GM21367 (cell line): ENCODE measurements at regions not wholly inside any gene's neighbourhood (a gene's known extent, or its start where the extent isn't known, plus 50 kb on each side); places are given as distances from the start of the nearest gene placed in this dataset.

Experiments used
- ATAC-seq: cut with Tn5 transposase; IDR thresholded peaks from one replicate; pipeline ENCODE4 v1.9.1; 2021; ENCODE audit not compliant: unreplicated experiment

DNA sequence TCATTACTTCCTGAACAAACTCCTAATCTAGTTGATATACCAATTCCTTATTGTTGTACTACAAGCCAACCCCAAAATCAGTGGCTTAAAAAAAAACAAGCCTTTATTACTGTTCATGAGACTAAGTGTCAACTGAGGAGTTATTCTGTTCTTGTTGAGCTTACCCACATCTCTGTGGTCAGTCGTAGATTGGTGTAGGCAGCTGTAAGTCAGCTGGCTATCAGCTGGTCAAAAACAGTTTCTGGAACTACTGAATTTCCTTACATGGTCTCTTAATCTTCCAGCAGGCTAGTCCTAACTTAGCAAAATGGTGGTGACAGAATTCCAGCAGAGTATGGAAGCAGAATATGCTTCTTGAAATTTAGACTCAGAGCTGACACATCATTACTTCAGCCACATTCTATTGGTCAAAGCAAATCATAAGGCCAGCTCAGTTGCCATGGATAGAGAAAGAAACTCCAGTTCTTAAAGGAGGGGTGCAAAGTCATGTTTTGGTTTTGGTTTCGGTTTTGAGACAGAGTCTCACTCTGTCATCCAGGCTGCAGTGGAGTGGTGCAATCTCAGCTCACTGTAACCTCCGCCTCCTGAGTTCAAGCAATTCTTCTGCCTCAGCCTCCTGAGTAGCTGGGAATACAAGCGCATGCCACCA lies 386.1 kb upstream of the MPDZ start:
- ATAC-seq = no peak

DNA sequence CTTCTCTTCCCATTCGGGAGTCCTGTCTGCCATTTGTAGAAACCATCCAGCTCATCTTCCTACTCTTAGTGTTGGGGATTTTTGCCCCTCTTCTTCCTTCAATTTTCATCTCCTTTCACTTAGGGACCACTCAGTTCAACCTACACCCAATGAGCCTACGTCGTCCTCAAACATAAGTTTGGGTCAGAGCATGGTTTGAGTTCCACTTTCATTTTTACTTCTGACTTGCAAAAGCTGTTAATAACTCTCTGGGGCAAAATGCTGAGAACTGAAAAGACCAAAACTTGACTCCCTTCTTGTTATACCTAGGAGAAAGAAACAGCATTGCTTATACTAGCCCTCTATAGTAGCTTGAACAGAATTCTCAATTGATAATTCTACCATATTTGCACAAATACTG lies 381.5 kb upstream of the MPDZ start:
- no peak for ATAC-seq

DNA sequence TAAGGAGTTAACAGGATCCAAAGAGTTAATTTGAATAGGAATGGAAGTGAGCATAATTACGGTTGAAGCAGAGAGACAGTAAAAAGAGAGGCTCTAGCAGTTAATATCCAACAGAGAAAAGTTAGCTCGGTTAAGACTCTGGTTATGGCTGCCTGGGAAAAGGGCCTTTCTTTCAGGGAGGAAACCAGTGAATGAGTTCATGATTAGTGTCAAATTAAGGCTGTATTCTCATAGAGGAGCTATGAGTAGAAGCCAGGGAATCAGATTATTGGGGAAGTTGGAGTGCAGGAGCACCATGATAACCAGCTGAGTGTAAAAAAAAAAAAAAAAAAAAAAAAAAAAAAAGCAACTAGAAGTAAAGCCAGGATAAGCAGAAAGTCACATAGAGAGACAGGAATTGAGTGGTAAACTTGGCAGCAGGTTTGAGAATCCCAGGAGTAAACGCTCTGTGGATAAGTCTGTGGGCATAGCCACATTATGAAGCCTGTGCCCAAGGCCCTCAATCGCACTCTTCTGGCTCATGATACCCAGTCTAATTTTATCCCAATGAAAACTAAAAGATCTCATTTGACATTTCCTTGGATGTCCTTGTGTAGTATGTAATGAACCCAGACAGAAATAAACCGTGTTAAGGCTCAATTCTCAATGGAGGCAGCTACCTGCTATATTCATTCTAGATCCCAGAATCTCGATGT lies 372.6 kb upstream of the MPDZ start:
- ATAC-seq = no peak

DNA sequence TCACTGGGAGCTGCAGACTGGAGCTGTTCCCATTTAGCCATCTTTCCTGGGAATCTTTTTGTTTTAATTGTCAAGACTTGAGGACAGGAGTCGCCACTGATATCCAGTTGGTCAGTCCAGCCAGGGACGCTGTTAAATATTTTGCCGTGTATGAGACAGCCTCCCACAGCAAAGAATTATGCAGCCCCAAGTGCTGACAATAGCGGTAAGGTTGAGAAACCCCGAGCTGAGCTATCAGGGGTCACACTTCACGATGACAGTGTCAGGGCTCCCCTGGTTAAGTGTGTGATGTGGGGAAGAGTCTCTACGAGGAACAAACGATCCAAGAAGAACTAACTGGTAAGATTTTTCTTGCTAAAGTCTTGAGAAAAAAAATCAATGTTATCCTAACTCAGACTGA lies 372.0 kb upstream of the MPDZ start:
- ATAC-seq = no peak

DNA sequence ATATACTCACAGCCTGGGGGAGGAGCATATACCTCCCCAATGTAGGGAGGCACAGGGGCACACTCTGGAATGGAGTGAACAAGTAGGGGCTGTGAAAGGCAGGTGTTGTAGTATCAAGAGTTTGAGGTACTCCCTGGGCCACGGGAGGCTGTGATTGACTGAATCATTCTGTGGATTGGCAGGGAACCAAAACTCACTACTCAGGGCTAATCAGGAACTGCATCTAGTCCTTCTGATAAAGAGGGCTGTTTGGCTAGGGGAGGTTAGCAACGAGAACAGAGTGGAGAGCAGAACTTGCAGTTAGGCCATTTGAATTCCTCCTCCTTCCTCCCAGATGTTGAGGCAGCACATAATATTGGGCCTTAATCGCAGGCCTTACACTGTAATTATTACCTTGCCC lies 369.2 kb upstream of the MPDZ start:
- no peak for ATAC-seq

DNA sequence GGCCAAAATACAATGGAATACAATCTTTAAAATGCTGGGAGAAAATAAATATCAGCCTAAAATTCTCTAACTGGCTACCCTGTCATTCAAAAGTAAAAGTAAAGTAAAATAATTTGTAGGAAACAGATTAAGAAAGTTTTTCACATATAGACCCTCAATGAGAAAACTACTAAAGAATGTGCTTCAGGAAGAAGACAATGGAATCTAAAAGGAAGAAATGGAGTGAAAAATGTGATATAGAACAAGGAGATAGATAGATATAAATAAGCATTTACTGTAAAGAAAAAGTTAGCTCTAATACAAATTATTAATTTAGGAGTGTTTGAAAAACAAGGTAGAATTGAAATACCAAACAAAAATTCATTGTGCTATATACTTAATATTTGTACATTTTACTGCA lies 368.6 kb upstream of the MPDZ start:
- no peak for ATAC-seq

DNA sequence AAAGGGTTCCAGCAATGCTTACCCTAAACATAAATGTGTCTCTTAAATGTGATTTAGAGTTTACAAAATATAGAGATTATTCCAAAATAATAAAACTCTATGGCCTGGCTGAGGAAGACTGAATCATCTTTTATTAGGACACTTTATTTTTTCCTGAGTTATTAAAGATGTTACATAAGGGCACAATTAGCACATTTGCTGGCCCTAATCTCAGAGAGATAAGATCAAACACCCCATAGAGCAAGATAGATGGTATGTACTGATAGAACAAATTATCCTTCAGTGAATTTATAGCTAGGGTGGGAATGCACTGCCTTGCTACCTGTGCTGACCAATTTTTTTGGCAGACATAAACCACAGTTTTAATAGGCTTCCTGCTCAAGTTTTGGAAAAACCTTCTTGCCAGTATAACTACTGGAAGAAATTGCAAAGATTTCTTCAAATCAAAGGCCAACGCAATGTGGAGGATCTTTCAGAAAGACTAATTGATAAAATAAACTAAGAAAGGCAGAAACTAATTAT lies 367.1 kb upstream of the MPDZ start:
- no peak for ATAC-seq

DNA sequence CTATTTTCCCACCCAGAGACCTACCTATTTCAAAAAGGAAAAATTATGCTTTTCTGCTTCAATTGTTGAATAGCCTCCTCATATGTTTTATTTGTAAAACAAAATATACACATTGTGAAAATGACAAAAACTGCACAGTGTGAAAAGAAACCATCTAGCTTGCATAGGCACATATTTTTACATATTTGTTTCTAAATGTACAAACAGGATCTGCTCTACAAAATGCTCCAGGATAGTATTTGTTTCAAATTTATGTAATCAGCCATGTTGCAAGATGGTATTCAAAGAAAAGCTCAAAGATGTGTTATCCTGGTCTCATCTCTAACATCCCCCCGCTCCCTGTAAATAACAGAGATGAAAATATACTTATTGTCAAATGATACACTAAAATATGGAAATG lies 366.1 kb upstream of the MPDZ start:
- ATAC-seq = no peak

DNA sequence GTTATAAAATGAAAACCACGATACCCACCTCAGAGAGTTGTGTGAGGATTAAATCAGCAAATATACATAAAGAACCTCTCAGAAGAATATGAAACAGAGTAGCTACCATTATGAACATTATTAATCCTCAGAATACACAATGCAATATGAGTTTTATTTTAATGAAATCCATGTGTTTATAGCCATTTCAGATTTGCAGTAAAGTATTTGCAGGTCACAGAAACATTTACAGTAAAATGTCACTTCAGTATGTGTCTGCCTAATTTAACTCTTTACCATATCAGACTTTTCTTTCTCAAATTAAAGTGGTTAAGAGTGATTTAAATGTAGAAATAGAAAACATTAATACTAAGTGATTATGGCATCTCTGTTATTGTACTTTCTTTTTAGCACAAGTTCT lies 365.2 kb upstream of the MPDZ start:
- ATAC-seq = no peak

DNA sequence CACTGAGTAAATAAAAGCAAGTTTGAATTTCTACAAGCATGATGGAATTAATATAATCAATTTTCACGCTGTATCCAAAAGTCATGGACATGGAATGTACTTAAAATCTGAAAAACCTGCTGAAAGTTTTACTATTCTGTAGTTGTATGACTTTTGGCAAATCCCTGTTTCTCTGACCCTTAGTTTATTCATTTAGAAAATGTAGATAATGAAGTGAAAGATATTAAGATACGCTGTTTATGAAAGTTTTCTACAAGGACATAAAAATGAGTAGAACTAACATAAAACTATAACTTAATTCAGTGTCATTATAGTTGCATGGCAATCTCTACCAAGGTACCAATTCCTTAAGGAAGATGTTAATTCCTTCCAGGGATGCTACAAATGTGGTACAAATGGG lies 363.2 kb upstream of the MPDZ start:
- ATAC-seq = no peak

DNA sequence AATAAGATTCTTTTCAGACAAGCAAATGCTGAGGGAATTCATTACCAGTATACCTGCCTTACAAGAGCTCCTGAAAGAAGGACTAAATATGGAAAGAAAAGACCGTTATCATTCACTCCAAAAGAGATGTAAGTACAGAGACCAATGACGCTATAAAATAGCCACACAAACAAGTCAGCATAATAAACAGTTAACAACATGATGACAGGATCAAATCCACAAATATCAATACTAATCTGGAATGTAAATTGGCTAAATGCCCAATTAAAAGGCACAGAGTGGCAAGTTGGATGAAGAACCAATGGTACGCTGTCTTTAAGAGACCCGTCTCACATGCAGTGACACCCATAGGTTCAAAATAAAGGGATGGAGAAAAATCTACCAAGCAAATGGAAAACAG lies 349.6 kb upstream of the MPDZ start:
- ATAC-seq = no peak

DNA sequence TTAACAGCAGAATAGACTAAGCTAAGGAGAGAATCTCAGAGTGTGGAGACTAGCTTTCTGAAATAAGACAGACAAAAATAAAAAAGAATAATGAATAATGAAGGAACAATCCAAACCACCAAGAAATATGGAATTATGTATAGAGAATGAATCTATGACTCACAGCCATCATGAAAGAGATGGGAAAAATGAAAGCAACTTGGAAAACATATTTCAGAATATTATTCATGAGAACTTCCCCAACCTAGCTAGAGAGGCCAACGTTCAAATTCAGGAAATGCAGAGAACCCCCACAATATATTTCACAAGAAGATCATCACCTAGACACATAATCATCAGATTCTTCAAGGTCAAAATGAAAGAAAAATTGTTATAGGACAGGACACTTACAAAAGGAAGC lies 349.0 kb upstream of the MPDZ start:
- no peak for ATAC-seq

DNA sequence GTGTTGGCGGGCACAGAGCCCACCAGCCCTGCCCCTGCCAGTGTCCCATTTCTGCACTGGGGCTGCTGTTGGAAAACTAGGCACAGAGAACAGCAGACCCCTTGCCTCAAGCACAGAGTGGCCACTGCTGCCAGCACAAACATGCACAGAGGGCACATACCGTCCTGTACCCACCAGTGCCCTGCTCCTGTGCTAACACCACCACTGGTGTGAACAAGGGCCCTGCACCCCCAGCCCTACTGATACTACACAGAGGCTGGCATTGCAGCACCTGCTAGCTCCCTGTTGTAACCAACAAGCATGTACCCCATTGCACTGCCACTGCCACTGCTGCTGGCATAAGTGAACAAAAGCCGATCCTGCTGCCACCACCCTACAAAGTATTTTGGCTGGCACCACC lies 348.0 kb upstream of the MPDZ start:
- ATAC-seq = no peak

DNA sequence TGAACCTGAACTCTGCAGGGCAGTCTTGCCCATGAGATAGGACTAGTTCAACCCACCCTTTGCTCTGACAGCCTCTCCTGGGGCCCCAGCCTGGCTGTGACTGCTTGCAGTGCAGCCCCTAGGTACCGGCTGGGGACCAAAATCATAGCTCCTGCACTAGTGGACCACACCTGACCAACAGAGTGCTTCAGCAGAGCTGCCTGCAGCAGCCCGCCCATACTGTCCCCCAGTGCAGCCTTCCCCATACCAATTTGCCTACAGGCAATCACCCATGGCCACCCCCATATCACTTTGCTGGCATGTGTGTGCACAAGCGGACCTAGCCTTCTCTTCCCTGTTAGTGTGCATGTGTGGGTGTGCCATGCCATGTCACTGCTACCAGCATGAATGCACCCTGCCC lies 347.6 kb upstream of the MPDZ start:
- no peak for ATAC-seq

DNA sequence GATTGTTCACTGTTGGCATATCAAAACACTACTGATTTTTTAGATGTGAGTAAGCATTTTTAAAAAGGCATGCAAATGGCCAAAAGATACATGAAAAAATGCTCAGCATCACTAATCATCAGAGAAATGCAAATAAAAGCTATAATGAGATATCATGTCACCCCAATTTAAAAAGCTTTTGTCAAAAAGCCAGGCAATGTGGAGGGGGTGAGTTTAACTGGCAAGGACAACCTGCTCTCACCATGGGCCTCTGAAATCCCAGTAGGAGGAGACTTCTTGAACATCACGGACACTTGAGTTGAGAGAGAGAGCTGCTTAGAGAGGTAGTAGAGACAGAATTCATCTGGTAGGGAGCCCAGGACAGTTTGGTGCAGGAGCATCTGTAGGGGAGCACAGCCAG lies 347.1 kb upstream of the MPDZ start:
- ATAC-seq = no peak

DNA sequence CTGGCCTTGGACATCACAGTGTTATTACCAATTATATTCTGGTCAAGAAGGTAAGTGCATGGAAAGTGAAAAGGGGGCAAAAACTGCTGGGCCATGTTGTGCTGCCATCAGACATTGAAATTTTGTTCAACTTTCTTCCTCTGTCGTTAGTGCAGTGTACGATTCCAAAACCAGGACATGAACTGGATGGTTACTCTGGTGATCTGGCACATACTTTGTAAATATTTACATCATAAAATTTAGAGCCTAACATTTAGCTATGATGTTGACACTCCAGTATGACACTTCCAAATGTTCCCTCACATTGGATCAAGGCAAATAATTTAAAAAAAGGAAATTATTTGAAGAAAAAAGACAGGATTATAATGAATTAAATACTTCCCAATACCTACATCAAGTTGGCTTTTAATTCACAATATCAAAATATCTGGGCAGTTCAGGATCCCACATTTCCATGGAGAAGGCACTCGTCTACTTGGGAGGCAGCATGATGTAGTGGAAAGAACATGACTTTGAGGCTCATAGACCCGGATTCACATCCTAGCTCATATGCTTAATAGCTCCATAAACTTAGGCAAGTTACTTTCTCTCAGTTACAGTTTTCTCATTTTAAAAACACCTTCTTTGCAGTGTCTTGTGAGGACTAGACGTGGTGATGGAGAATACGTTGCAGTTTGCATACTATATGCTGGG lies 342.5 kb upstream of the MPDZ start:
- ATAC-seq = no peak

DNA sequence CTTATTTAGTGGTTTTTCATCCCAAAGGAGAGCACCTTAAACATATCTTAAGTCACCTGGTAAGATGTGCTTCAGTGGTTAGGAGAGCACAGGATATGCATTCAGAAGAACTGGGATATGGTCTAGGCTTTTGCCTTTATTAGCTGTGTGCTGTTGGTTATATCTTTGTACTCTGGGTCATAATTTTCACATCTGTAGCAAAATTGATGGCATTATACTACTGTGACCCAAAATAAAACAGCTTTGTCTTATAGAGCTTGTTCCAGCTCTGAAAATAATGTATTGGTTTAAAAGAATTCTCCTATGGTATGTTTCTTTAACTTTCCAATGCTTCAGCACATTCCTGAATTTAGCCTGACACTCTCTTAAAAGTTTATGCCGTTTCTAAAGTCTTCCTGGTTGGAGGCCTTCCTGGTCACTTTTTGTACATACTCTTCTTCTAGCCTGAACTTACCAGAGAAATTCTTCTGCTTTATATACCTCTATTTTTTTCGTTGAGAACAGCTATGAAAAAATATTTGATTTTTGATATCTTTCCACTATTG lies 337.1 kb upstream of the MPDZ start:
- ATAC-seq = no peak

DNA sequence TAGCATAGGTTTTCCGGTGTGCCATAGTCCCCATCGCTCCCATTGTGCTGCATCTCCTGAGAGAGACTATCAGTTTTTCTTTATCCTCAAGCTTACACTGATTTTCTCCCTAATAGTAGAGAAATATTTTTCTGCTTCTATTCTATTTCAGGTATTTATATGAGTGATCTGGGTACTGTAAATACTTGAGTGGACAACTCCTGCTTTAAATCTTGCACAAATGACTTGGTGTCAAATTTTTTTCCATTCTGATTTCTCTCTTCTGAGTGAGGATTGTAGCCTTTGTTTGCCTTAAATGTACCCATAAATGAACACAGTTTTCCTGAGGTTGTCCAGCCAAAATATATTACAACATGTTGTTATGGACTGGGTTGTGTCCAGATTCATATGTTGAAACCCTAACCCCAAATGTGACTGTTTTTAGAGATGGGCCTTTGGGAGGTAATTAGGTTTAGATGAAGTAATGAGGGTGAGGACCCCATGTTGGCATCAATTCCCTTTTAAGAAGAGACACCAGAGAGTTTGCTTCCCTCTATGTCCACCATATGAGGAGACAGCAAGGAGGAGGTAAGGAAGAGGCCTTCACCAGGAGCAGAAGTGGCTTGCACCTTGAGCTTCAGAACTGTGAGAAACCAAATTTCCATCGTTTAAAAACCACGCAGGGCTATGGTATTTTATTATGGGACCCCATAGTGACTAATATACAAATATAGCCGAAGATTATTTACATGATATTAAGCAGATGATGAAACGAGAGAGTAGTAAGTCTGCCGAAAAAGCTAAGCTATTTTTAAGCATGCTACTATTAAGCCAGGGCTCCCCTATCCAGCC lies 336.4 kb upstream of the MPDZ start:
- ATAC-seq = no peak

DNA sequence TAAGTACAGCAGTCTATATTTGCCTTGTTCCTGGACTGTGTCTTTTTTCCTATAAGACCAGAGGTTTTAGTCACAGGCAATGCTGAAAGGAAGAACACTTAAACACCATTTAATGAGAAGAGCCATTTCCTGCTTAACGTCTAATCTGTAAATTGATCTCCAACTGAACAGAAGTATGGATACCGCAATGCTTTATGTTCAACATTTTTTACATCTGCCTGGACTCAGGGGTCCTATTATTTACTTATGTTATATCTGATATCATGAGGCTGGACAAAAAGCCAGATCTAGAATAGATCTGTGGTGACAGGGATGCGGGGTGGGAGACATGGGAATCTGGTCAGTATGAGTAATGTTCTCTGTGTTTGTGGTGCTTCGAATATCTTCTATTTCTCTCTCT lies 334.6 kb upstream of the MPDZ start:
- no peak for ATAC-seq

DNA sequence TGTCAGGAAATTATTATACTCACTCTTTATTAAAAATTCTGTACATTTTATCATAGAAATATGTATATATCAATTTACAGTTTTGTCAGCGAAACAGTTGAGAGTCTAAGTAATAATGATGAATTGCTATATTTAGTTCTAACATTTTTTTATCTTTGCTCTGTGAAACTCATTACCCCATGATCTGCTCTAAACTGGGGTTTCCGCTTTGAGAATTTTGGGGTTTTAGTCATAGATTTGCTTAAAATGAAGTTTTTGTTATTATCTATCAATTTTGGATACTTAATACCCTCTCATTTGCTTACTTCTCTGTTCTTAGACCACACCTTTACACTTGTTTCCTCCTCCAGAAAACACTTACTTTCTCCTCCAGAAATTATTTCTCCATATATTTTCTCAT lies 333.8 kb upstream of the MPDZ start:
- no peak for ATAC-seq

DNA sequence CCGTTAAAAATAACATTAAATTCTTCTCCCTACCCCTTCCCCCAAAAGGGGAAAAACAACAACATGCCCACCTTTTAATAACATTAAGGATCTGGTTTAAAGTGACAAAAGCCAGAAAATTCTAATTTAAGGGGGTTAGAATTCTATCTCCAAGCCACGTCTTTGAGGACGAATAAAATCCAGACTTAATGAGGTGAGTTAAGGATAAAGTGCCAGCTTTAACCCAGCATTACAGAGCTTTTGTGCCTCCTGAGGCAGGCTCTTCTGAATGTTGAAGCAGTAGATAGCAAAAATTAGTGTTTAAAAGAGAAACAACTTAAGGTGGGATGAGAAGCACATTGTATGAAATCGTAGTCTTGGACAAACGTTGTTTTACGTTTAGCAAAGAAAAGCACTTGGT lies 329.0 kb upstream of the MPDZ start:
- no peak for ATAC-seq
